ENCODE measurements at regions not wholly inside any gene's neighbourhood (a gene's known extent, or its start where the extent isn't known, plus 50 kb on each side); places are given as distances from the start of the nearest gene placed in this dataset.

DNA sequence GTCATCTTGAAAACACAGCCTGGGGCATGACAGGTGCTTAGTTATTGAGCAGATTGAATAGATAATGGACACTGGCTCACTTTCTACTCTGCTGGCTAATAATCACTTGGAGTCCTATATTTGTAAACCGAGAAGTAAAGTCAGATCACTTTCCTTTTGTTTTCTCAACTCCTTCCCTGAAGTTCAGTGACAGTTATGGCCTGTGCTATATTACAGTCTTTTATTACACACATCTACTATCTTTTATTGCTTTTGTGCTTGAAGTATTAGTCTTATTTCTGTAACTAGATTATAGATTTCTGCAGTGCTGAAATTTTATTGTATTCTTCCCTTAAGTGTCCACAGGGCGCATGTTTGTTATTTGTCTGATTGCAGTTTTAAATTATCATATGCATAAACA is 136.4 kb upstream of the TAC1 start (continued):
- TF ChIP-seq ZNF225 (CRISPR knock-in tag; IDR thresholded peaks at IDR 0.05) (no peak), ZSCAN9 (CRISPR knock-in tag; IDR thresholded peaks at IDR 0.05; ENCODE audit: borderline replicate concordance) (no peak), ZNF766 (CRISPR knock-in tag; IDR thresholded peaks at IDR 0.05; ENCODE audit: borderline replicate concordance) (no peak), FOSL2 (CRISPR knock-in tag; IDR thresholded peaks at IDR 0.05) (no peak), ZFP36L1 (CRISPR knock-in tag; IDR thresholded peaks at IDR 0.05) (no peak)

DNA sequence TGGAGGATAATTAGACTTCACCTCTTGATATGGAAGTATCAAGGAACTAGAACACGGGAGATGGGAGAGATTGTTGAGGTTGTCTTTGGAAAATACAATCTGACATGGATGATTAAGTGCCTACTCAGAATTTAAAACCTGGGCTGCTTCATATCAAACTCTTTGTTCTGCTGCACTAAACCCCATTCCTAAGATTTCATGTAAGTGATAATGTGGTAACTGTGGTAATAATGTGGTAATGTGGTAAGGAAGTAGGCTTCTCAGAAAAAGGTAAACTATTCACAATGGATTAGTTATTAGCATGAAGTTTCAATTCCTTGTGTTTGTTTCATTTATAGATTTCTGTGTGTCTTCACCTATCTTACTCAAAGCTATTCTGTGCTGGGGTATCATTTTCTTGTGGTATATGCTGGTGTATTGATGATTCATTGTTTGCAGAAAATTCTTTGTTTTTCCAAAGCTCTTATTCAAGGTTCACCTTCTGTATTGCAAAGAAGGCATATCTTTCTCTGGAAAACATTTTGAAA is 129.9 kb upstream of the TAC1 start:
- no TSS peak for BruUV-seq (replicated peaks)
- DNase-seq (ENCODE audit: low spot score) (no peak), FAIRE-seq (no peak), ATAC-seq (no peak)
- in situ Hi-C loops (cut with HindIII; ENCODE audit: extremely low pct_ligation_motif_present, low pct_unique_long_range_greater_than_20kb) = no loop called here
- ChIA-PET POLR2A (no interaction called here), CTCF (ENCODE audit: low intra/inter-chr PET ratio, low total read pairs) (no interaction called here)
- H3K4me1 ChIP-seq (ENCODE audit: insufficient read depth, low read length) = no peaks in the 10 kb centered on the region
- TF ChIP-seq, protein P1, sequence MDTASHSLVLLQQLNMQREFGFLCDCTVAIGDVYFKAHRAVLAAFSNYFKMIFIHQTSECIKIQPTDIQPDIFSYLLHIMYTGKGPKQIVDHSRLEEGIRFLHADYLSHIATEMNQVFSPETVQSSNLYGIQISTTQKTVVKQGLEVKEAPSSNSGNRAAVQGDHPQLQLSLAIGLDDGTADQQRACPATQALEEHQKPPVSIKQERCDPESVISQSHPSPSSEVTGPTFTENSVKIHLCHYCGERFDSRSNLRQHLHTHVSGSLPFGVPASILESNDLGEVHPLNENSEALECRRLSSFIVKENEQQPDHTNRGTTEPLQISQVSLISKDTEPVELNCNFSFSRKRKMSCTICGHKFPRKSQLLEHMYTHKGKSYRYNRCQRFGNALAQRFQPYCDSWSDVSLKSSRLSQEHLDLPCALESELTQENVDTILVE (CRISPR knock-in tag; IDR thresholded peaks at IDR 0.05) = no peak
- no peak for TF ChIP-seq TAF1 (CRISPR knock-in tag; IDR thresholded peaks at IDR 0.05)
- TF ChIP-seq ZNF317 (CRISPR knock-in tag; IDR thresholded peaks at IDR 0.05) = no peak
- no peak for TF ChIP-seq GABPB1 (CRISPR knock-in tag; IDR thresholded peaks at IDR 0.05)
- no peak for TF ChIP-seq PHF20 (CRISPR knock-in tag; IDR thresholded peaks at IDR 0.05)
- TF ChIP-seq, protein P2, sequence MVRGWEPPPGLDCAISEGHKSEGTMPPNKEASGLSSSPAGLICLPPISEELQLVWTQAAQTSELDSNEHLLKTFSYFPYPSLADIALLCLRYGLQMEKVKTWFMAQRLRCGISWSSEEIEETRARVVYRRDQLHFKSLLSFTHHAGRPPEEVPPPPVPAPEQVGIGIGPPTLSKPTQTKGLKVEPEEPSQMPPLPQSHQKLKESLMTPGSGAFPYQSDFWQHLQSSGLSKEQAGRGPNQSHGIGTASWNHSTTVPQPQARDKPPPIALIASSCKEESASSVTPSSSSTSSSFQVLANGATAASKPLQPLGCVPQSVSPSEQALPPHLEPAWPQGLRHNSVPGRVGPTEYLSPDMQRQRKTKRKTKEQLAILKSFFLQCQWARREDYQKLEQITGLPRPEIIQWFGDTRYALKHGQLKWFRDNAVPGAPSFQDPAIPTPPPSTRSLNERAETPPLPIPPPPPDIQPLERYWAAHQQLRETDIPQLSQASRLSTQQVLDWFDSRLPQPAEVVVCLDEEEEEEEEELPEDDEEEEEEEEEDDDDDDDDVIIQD (CRISPR knock-in tag; IDR thresholded peaks at IDR 0.05; ENCODE audit: low read depth) = no peak
- TF ChIP-seq, protein P3, sequence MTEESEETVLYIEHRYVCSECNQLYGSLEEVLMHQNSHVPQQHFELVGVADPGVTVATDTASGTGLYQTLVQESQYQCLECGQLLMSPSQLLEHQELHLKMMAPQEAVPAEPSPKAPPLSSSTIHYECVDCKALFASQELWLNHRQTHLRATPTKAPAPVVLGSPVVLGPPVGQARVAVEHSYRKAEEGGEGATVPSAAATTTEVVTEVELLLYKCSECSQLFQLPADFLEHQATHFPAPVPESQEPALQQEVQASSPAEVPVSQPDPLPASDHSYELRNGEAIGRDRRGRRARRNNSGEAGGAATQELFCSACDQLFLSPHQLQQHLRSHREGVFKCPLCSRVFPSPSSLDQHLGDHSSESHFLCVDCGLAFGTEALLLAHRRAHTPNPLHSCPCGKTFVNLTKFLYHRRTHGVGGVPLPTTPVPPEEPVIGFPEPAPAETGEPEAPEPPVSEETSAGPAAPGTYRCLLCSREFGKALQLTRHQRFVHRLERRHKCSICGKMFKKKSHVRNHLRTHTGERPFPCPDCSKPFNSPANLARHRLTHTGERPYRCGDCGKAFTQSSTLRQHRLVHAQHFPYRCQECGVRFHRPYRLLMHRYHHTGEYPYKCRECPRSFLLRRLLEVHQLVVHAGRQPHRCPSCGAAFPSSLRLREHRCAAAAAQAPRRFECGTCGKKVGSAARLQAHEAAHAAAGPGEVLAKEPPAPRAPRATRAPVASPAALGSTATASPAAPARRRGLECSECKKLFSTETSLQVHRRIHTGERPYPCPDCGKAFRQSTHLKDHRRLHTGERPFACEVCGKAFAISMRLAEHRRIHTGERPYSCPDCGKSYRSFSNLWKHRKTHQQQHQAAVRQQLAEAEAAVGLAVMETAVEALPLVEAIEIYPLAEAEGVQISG (CRISPR knock-in tag; IDR thresholded peaks at IDR 0.05) = no peak
- TF ChIP-seq ZNF331 (CRISPR knock-in tag; IDR thresholded peaks at IDR 0.05) = no peak
- TF ChIP-seq, protein P4, sequence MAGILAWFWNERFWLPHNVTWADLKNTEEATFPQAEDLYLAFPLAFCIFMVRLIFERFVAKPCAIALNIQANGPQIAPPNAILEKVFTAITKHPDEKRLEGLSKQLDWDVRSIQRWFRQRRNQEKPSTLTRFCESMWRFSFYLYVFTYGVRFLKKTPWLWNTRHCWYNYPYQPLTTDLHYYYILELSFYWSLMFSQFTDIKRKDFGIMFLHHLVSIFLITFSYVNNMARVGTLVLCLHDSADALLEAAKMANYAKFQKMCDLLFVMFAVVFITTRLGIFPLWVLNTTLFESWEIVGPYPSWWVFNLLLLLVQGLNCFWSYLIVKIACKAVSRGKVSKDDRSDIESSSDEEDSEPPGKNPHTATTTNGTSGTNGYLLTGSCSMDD (CRISPR knock-in tag; IDR thresholded peaks at IDR 0.05) = no peak
- no peak for TF ChIP-seq BCL6 (CRISPR knock-in tag; IDR thresholded peaks at IDR 0.05)
- TF ChIP-seq, protein P5, sequence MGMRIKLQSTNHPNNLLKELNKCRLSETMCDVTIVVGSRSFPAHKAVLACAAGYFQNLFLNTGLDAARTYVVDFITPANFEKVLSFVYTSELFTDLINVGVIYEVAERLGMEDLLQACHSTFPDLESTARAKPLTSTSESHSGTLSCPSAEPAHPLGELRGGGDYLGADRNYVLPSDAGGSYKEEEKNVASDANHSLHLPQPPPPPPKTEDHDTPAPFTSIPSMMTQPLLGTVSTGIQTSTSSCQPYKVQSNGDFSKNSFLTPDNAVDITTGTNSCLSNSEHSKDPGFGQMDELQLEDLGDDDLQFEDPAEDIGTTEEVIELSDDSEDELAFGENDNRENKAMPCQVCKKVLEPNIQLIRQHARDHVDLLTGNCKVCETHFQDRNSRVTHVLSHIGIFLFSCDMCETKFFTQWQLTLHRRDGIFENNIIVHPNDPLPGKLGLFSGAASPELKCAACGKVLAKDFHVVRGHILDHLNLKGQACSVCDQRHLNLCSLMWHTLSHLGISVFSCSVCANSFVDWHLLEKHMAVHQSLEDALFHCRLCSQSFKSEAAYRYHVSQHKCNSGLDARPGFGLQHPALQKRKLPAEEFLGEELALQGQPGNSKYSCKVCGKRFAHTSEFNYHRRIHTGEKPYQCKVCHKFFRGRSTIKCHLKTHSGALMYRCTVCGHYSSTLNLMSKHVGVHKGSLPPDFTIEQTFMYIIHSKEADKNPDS (CRISPR knock-in tag; IDR thresholded peaks at IDR 0.05) = no peak
- H3K27ac ChIP-seq (ENCODE audit: extremely low read length, insufficient read depth, low read length) = no peak overlapping the region
- H3K27me3 ChIP-seq (ENCODE audit: control insufficient read depth in 1 of 2, insufficient read depth in 2 of 2, low read length in 2 of 2) = 0 out of 5 replicates have a peak, but pooled peaks cover 0 to 3% of the 10 kb centered on the region in 2 experiments
- intact Hi-C loops (cut with micrococcal nuclease; ENCODE audit: unreplicated experiment) = no loop called here
- H3K9me3 ChIP-seq (ENCODE audit: low read length) = no peaks in the 10 kb centered on the region
- no peaks in the 10 kb centered on the region for H3K36me3 ChIP-seq (replicated peaks in 1 of 2; ENCODE audit: control insufficient read depth in 1 of 2, insufficient read depth in 2 of 2, low read length in 2 of 2)
- H4K20me1 ChIP-seq (ENCODE audit: insufficient read depth, low read length) = no peaks in the 10 kb centered on the region
- 0% methylated on average over 1 of the region's 1 CpG for WGBS (ENCODE audit: low lambda C conversion rate)
- H2AFZ ChIP-seq (ENCODE audit: low read length) = no peak overlapping the region
- no peak overlapping the region for H3K4me3 ChIP-seq (replicated peaks in 1 of 3; ENCODE audit: insufficient read depth in 1 of 3, low read depth in 2 of 3, low read length in 3 of 3)
- H3K4me2 ChIP-seq (ENCODE audit: low read depth, low read length) = no peak overlapping the region
- no peaks in the 10 kb centered on the region for H3K79me2 ChIP-seq (ENCODE audit: insufficient read depth, low read length)
- no peak overlapping the region for H3K9ac ChIP-seq (ENCODE audit: insufficient read depth, low read depth, low read length)

Measured in HepG2 (cell line).